ENCODE measurements at regions not wholly inside any gene's neighbourhood (a gene's known extent, or its start where the extent isn't known, plus 50 kb on each side); places are given as distances from the start of the nearest gene placed in this dataset.
A peak's percentile ranks its signal among the peaks of the same experiment; 100 is the strongest.
"Not testable (repeated sequence)": the region's sequence is repeated elsewhere in the genome, so short reads cannot be mapped to it uniquely, and the experiment has no call there.

GRCh38 chrX:109125304-109125703 is 356.6 kb downstream of the GUCY2F start:
- Histone ChIP-seq H3K4me3 (ENCODE audit: low read depth, low read length) (no peak overlapping the region), H3K36me3 (ENCODE audit: control insufficient read depth, insufficient read depth, low read length) (no peaks in the 10 kb centered on the region), H3K27me3 (ENCODE audit: control insufficient read depth, insufficient read depth, low read length) (no peaks in the 10 kb centered on the region)
- ChIA-PET CTCF (no interaction called here), POLR2A (no interaction called here)
- TF ChIP-seq CTCF (IDR thresholded peaks at IDR 0.05; ENCODE audit: insufficient read depth, low read depth, low read length), result no peak
- DNase-seq (ENCODE audit: low read depth), result no peak

DNA sequence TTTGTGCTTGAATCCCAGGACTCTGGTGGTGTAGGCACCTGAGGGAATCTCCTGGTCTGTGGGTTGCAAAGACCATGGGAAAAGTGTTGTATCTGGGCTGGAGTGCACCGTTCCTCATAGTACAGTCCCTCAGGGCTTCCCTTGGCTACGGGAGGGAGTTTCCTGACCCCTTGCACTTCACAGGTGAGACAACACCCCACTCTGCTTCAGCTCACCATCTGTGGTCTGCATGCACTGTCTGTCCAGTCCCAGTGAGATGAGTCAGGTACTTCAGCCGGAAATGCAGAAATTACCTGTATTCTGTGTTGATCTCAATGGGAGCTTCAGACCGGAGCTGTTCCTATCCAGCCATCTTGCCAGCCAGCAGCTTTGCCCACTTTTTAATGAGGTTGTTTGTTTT is 353.0 kb upstream of the IRS4 start:
- Histone ChIP-seq H3K4me3 (ENCODE audit: low read depth, low read length) (no peak overlapping the region), H3K27me3 (ENCODE audit: control insufficient read depth, insufficient read depth, low read length) (no peaks in the 10 kb centered on the region), H3K36me3 (ENCODE audit: control insufficient read depth, insufficient read depth, low read length) (no peaks in the 10 kb centered on the region)
- ChIA-PET POLR2A (no interaction called here), CTCF (no interaction called here)
- no peak for TF ChIP-seq CTCF (IDR thresholded peaks at IDR 0.05; ENCODE audit: insufficient read depth, low read depth, low read length)
- DNase-seq (ENCODE audit: low read depth), result no peak

GRCh38 chrX:109077788-109078187 is 341.4 kb upstream of the IRS4 start:
- H3K27me3 ChIP-seq (ENCODE audit: control insufficient read depth, insufficient read depth, low read length), result no peaks in the 10 kb centered on the region
- no peak for TF ChIP-seq CTCF (IDR thresholded peaks at IDR 0.05; ENCODE audit: insufficient read depth, low read depth, low read length)
- H3K4me3 ChIP-seq (ENCODE audit: low read depth, low read length), result no peak overlapping the region
- DNase-seq (ENCODE audit: low read depth), result no peak
- ChIA-PET CTCF (no interaction called here), POLR2A (no interaction called here)
- no peaks in the 10 kb centered on the region for H3K36me3 ChIP-seq (ENCODE audit: control insufficient read depth, insufficient read depth, low read length)

GRCh38 chrX:109054181-109054581 is 317.8 kb upstream of the IRS4 start:
- CTCF ChIA-PET; H3K27me3 ChIP-seq (ENCODE audit: control insufficient read depth, insufficient read depth, low read length); H3K36me3 ChIP-seq (ENCODE audit: control insufficient read depth, insufficient read depth, low read length); POLR2A ChIA-PET; H3K4me3 ChIP-seq (ENCODE audit: low read depth, low read length): not testable (repeated sequence)
- DNase-seq (ENCODE audit: low read depth), result peak; percentile 1

DNA sequence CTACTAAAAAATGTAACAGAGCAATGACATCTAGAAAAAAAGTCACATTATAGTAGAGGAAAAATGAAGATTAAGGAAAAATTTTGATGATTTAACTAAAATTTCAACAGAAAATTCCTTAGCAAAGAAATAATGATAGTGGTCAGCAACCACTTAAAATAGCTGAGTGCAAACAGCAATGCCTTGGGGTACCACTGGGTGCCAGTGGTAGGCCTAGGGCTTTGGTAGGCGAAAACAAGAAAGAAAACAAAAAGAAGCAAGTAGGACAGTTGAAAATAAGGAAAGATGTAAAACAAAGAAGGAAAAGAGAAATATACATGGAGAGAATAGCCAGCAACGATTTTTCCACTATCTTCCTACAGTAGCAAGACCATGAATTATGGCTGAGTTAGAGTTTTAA is 313.5 kb upstream of the IRS4 start:
- no peak for TF ChIP-seq CTCF (IDR thresholded peaks at IDR 0.05; ENCODE audit: insufficient read depth, low read depth, low read length)
- H3K4me3 ChIP-seq (ENCODE audit: low read depth, low read length), result no peak overlapping the region
- no peaks in the 10 kb centered on the region for H3K36me3 ChIP-seq (ENCODE audit: control insufficient read depth, insufficient read depth, low read length)
- no peaks in the 10 kb centered on the region for H3K27me3 ChIP-seq (ENCODE audit: control insufficient read depth, insufficient read depth, low read length)
- no peak for DNase-seq (ENCODE audit: low read depth)
- ChIA-PET CTCF (no interaction called here), POLR2A (no interaction called here)

GRCh38 chrX:109049416-109049815 is 313.1 kb upstream of the IRS4 start:
- H3K36me3 ChIP-seq (ENCODE audit: control insufficient read depth, insufficient read depth, low read length), result no peaks in the 10 kb centered on the region
- POLR2A ChIA-PET, result no interaction called here
- CTCF ChIA-PET, result no interaction called here
- DNase-seq (ENCODE audit: low read depth), result no peak
- H3K4me3 ChIP-seq (ENCODE audit: low read depth, low read length), result no peak overlapping the region
- H3K27me3 ChIP-seq (ENCODE audit: control insufficient read depth, insufficient read depth, low read length), result no peaks in the 10 kb centered on the region
- no peak for TF ChIP-seq CTCF (IDR thresholded peaks at IDR 0.05; ENCODE audit: insufficient read depth, low read depth, low read length)
